ENCODE measurements at regions not wholly inside any gene's neighbourhood (a gene's known extent, or its start where the extent isn't known, plus 50 kb on each side); places are given as distances from the start of the nearest gene placed in this dataset.

- TF ChIP-seq CTCF (IDR thresholded peaks at IDR 0.05; ENCODE audit: low read length) (no peak), EZH2 (IDR thresholded peaks at IDR 0.05; ENCODE audit: borderline replicate concordance, low read length) (no peak)
Measured at GRCh38 chr18:68440433-68440832, 274.5 kb downstream of the TMX3 start.

All from OCI-LY1 (cell line).